ENCODE measurements at regions not wholly inside any gene's neighbourhood (a gene's known extent, or its start where the extent isn't known, plus 50 kb on each side); places are given as distances from the start of the nearest gene placed in this dataset.

DNA sequence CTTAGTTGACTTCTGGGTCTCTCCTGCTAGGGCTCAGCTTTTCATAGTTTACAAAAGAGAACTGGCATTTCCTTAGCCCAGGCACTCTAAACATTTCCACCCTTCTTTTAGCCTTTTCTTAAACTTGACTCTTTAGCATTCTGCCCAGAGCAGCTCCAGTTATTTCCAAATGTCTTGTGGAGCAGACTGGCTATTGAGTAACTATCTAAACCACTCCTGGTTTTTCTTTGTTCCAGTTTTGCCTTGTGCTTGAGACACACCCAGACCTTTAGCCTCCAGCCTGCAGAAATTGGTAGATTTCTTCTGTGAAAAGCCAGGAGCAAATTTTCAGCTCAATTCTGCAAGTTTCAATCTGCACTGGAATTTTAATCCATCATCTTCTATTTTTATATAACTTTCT, 1813.1 kb downstream of the OLFM4 start:
- TF ChIP-seq, protein P1, sequence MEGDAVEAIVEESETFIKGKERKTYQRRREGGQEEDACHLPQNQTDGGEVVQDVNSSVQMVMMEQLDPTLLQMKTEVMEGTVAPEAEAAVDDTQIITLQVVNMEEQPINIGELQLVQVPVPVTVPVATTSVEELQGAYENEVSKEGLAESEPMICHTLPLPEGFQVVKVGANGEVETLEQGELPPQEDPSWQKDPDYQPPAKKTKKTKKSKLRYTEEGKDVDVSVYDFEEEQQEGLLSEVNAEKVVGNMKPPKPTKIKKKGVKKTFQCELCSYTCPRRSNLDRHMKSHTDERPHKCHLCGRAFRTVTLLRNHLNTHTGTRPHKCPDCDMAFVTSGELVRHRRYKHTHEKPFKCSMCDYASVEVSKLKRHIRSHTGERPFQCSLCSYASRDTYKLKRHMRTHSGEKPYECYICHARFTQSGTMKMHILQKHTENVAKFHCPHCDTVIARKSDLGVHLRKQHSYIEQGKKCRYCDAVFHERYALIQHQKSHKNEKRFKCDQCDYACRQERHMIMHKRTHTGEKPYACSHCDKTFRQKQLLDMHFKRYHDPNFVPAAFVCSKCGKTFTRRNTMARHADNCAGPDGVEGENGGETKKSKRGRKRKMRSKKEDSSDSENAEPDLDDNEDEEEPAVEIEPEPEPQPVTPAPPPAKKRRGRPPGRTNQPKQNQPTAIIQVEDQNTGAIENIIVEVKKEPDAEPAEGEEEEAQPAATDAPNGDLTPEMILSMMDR (IDR thresholded peaks at IDR 0.05), result no peak
- no peak for TF ChIP-seq POLR2A (IDR thresholded peaks at IDR 0.05; ENCODE audit: low read depth)

Data from esophagus muscularis mucosa (tissue), 3 donors.